ENCODE measurements at regions not wholly inside any gene's neighbourhood (a gene's known extent, or its start where the extent isn't known, plus 50 kb on each side); places are given as distances from the start of the nearest gene placed in this dataset.

GRCh38 chr11:115007851-115008250 lies 329.5 kb downstream of the NXPE2 start:
- no peak for TF ChIP-seq CTCF (IDR thresholded peaks at IDR 0.05)
- no peak for TF ChIP-seq POLR2AphosphoS5 (IDR thresholded peaks at IDR 0.05; ENCODE audit: low read depth, low read length)
- no peak for TF ChIP-seq REST (IDR thresholded peaks at IDR 0.05; ENCODE audit: insufficient read depth in 1 of 2, low read depth in 2 of 2, low read length in 1 of 2)
- no peak for TF ChIP-seq SIN3A (IDR thresholded peaks at IDR 0.05; ENCODE audit: borderline replicate concordance, insufficient read depth, low read depth, low read length)
- TF ChIP-seq TCF7L2 (IDR thresholded peaks at IDR 0.05; ENCODE audit: low read depth, low read length), result no peak

Data from Panc1 (cell line).